ENCODE measurements at regions not wholly inside any gene's neighbourhood (a gene's known extent, or its start where the extent isn't known, plus 50 kb on each side); places are given as distances from the start of the nearest gene placed in this dataset.

GRCh38 chr18:5606951-5607350, 63.2 kb upstream of the EPB41L3 start:
- Histone ChIP-seq H3K36me3 (ENCODE audit: control insufficient read depth, low read length) (no peaks in the 10 kb centered on the region), H3K4me3 (ENCODE audit: low read length) (no peak overlapping the region), H3K4me1 (ENCODE audit: control insufficient read depth, low read length) (no peaks in the 10 kb centered on the region), H3K79me2 (ENCODE audit: control insufficient read depth, low read length) (no peaks in the 10 kb centered on the region), H3K4me2 (ENCODE audit: low read length) (no peak overlapping the region), H3K9me3 (ENCODE audit: control insufficient read depth, insufficient read depth, low read length) (no peaks in the 10 kb centered on the region), H4K20me1 (ENCODE audit: control insufficient read depth, insufficient read depth, low read depth, low read length) (no peaks in the 10 kb centered on the region), H3K9me2 (replicated peaks; ENCODE audit: control insufficient read depth, low read length) (no peaks in the 10 kb centered on the region), H3F3A (ENCODE audit: control insufficient read depth, insufficient read depth) (no peaks in the 10 kb centered on the region), H3K27ac (ENCODE audit: low read depth, low read length) (no peak overlapping the region), H3K27me3 (ENCODE audit: control insufficient read depth, low read length) (no peaks in the 10 kb centered on the region)
- TF ChIP-seq, protein P1, sequence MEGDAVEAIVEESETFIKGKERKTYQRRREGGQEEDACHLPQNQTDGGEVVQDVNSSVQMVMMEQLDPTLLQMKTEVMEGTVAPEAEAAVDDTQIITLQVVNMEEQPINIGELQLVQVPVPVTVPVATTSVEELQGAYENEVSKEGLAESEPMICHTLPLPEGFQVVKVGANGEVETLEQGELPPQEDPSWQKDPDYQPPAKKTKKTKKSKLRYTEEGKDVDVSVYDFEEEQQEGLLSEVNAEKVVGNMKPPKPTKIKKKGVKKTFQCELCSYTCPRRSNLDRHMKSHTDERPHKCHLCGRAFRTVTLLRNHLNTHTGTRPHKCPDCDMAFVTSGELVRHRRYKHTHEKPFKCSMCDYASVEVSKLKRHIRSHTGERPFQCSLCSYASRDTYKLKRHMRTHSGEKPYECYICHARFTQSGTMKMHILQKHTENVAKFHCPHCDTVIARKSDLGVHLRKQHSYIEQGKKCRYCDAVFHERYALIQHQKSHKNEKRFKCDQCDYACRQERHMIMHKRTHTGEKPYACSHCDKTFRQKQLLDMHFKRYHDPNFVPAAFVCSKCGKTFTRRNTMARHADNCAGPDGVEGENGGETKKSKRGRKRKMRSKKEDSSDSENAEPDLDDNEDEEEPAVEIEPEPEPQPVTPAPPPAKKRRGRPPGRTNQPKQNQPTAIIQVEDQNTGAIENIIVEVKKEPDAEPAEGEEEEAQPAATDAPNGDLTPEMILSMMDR (IDR thresholded peaks at IDR 0.05; ENCODE audit: low read depth, low read length, poor library complexity, severe bottlenecking): no peak
- TF ChIP-seq EZH2phosphoT487 (IDR thresholded peaks at IDR 0.05; ENCODE audit: borderline replicate concordance, low read length): no peak

GRCh38 chr18:5604778-5605177, 61.0 kb upstream of the EPB41L3 start:
- Histone ChIP-seq H4K20me1 (ENCODE audit: control insufficient read depth, insufficient read depth, low read depth, low read length) (no peaks in the 10 kb centered on the region), H3K27me3 (ENCODE audit: control insufficient read depth, low read length) (no peaks in the 10 kb centered on the region)
- TF ChIP-seq EZH2phosphoT487 (IDR thresholded peaks at IDR 0.05; ENCODE audit: borderline replicate concordance, low read length): no peak
- TF ChIP-seq, protein P1 (IDR thresholded peaks at IDR 0.05; ENCODE audit: low read depth, low read length, poor library complexity, severe bottlenecking): no peak

DNA sequence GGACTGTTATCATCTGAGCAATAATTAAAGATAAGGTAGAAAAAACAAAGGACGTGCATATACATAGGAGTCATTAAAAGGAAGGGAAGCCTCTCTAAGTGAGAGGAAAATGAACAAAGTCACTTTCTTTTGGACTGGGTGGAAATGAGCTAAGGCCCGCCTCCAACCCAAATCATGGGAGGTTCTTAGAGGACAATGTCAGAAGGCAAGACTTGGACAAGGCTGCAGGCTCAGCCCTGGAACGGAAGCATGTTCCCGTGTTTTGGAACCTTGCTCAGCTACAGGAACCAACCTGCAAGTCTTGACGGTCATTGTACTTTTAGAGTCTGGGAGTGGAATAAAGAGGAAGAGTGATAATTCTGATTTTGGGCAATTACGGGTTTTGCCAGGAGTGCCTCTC, 59.4 kb upstream of the EPB41L3 start:
- Histone ChIP-seq H3K4me1 (ENCODE audit: control insufficient read depth, low read length) (no peaks in the 10 kb centered on the region), H3K36me3 (ENCODE audit: control insufficient read depth, low read length) (no peaks in the 10 kb centered on the region), H3F3A (ENCODE audit: control insufficient read depth, insufficient read depth) (no peaks in the 10 kb centered on the region), H3K4me3 (ENCODE audit: low read length) (no peak overlapping the region), H3K9me3 (ENCODE audit: control insufficient read depth, insufficient read depth, low read length) (no peaks in the 10 kb centered on the region), H3K27ac (ENCODE audit: low read depth, low read length) (no peak overlapping the region), H3K4me2 (ENCODE audit: low read length) (no peak overlapping the region), H3K79me2 (ENCODE audit: control insufficient read depth, low read length) (no peaks in the 10 kb centered on the region), H4K20me1 (ENCODE audit: control insufficient read depth, insufficient read depth, low read depth, low read length) (no peaks in the 10 kb centered on the region), H3K27me3 (ENCODE audit: control insufficient read depth, low read length) (no peaks in the 10 kb centered on the region), H3K9me2 (replicated peaks; ENCODE audit: control insufficient read depth, low read length) (no peaks in the 10 kb centered on the region)
- no peak for TF ChIP-seq EZH2phosphoT487 (IDR thresholded peaks at IDR 0.05; ENCODE audit: borderline replicate concordance, low read length)
- TF ChIP-seq, protein P1 (IDR thresholded peaks at IDR 0.05; ENCODE audit: low read depth, low read length, poor library complexity, severe bottlenecking): no peak

More at GRCh38 chr18:5604778-5605177, 61.0 kb upstream of the EPB41L3 start:
- Histone ChIP-seq H3K4me2 (ENCODE audit: low read length) (no peak overlapping the region), H3K9me3 (ENCODE audit: control insufficient read depth, insufficient read depth, low read length) (no peaks in the 10 kb centered on the region), H3K27ac (ENCODE audit: low read depth, low read length) (no peak overlapping the region), H3K4me3 (ENCODE audit: low read length) (no peak overlapping the region), H3K9me2 (replicated peaks; ENCODE audit: control insufficient read depth, low read length) (no peaks in the 10 kb centered on the region), H3K4me1 (ENCODE audit: control insufficient read depth, low read length) (no peaks in the 10 kb centered on the region), H3K36me3 (ENCODE audit: control insufficient read depth, low read length) (no peaks in the 10 kb centered on the region), H3F3A (ENCODE audit: control insufficient read depth, insufficient read depth) (no peaks in the 10 kb centered on the region), H3K79me2 (ENCODE audit: control insufficient read depth, low read length) (no peaks in the 10 kb centered on the region)

All from DOHH2 (cell line).